HG02642 (cell line): ENCODE measurements at regions not wholly inside any gene's neighbourhood (a gene's known extent, or its start where the extent isn't known, plus 50 kb on each side); places are given as distances from the start of the nearest gene placed in this dataset.

Experiments
- ATAC-seq: cut with Tn5 transposase; IDR thresholded peaks from one replicate; pipeline ENCODE4 v1.9.1; 2021; ENCODE audit warnings: mild to moderate bottlenecking; ENCODE audit not compliant: unreplicated experiment, poor library complexity

- ATAC-seq, result no peak
Measured at GRCh38 chr14:55734731-55735130, 154.7 kb downstream of the KTN1 start.

GRCh38 chr14:55739967-55740648, 160.1 kb downstream of the KTN1 start:
- ATAC-seq, result no peak

GRCh38 chr14:55740649-55740989, 160.6 kb downstream of the KTN1 start:
- ATAC-seq, result no peak

DNA sequence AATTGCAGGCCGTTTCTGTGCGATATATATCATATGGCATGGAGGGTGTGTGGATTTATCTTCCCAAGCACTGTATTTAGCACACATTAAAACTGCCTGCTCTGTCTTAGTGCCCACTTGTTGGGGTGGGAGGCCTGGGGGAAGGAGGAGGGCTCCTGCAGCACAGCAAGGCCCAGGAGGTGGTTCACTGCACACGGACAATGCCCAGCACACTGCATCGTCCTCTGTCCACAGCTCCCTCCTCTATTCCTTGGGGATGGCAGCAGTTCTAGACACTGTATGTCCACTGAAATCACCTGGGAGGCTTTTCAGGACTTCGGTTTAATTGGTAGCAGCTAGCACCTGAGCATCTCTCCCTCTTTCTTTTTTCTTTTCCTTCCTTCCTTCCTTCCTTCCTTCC, 161.2 kb downstream of the KTN1 start:
- no peak for ATAC-seq

- ATAC-seq, result no peak
Measured at GRCh38 chr14:55743551-55743950, 163.5 kb downstream of the KTN1 start.

GRCh38 chr14:55744321-55744720, 164.3 kb downstream of the KTN1 start:
- no peak for ATAC-seq

DNA sequence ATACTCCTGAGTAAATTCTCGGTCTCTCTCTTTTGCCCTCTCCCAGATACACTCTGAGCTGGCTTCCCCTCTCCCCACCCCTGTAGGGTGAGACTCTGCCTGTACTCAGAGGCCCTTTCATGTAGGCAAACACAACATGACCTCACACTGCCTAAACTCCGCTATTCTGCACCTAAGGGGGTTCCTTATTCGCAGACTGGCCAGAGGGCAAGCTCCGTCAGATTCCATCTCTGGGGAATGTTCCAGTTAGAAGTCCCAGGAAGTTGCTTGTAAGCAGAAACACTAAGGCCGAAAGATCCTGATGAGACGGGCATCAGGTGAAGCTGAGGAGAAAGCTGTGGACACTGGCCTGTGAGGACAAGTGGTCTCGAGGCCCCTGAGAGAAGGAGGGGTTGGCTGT, 165.9 kb downstream of the KTN1 start:
- ATAC-seq, result no peak

GRCh38 chr14:55746558-55746957, 166.6 kb downstream of the KTN1 start:
- no peak for ATAC-seq

DNA sequence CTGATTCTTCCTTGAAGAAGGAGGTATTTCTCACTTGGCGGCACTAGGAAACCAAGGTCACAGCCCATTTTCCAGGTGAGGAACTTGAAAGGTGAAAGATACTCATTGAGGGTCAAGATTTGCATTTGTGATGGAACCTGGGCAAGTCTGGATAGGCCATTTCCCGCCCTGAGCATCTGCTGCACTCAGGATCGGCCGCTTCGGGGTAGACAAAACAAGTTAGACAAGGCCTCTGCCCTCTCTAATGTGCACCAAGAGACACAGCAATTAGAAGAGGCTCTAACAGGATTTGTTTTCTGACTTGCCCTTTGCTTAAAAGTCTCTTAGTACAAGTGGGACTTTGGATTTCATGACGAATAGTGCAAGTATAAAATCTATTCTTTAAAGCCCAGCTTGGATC, 167.2 kb downstream of the KTN1 start:
- ATAC-seq, result no peak

- ATAC-seq, result no peak
Measured at GRCh38 chr14:55749201-55749812, 169.3 kb downstream of the KTN1 start.

- ATAC-seq, result no peak
Measured at GRCh38 chr14:55749946-55750345, 169.9 kb downstream of the KTN1 start.

GRCh38 chr14:55752580-55753390, 172.8 kb downstream of the KTN1 start:
- no peak for ATAC-seq

- no peak for ATAC-seq
Measured at GRCh38 chr14:55754471-55754870, 174.5 kb downstream of the KTN1 start.

- no peak for ATAC-seq
Measured at GRCh38 chr14:55754871-55755270, 174.9 kb downstream of the KTN1 start.

GRCh38 chr14:55756078-55756477, 176.1 kb downstream of the KTN1 start:
- no peak for ATAC-seq

GRCh38 chr14:55756557-55756956, 176.6 kb downstream of the KTN1 start:
- ATAC-seq, result no peak

DNA sequence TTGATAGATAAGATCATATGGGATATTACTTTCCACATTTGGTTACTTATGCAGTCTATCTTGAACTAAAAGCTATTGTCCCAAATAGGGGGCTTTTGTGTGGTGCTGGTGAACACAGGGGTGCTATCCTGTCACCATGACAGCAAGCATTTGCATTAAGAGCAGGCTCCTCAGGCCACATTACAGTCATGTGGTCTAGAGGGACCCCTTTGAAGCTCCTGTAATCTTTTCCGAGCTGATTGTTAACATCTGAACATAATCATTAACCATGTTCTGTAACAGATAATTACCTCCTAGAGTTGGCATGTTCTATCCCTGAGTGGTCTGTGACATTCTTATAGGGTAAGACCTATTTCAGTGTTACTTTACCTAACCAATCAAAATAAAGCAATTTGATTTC, 178.8 kb downstream of the KTN1 start:
- ATAC-seq, result no peak

DNA sequence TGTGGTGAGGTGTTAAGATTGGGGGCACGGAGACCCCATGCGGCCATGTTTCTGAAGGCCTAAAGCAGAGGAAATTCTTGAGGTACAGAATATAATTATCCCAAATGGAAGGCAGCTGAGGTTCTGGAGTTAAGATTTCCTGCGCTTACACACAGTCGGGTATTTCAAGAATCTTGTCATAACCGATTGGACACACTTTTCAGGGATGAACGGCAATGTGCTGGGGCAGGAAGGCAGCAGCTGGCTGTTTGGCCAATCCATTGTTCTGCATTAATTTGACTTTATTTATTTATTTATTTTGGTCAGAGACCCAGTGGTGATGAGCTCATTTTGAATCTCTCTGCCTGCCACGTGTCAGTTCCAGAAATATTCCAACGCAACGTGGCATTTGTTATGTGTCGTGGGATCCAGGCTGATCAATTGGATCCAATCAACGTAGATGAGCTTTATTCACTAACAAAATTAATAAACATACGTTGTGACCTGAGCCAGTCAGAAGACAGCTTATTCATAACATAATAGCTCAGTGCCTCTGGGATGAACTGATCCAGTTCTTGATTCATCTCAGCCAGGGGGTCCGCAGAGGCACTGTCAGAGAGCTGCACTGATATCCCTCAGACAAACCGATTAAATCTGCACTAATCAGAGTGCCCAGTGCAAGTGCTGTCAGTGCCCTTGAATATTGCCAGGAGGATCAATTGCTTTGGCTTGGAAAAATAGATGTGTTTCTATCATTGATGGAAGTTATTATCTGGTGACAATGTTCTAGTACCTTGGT, 181.0 kb downstream of the KTN1 start:
- no peak for ATAC-seq

DNA sequence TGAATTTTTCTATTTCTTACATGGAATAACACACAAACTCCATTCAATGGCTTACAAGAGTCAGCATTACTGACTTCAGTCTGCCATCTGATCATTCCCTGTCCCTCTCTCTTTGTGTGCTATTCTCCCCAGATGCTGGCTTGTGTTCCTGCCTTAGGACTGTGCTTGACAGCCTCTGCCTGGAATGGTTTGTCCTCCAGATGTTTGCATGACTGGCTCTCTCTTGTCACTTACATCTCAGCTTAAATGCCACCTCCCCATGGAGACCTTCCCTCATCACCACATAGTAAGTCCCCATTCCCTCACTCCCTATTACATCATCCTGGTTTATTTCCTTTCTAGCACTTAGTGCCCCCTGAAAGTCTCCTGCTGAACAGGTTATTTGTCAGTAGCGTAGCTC, 181.6 kb downstream of the KTN1 start:
- ATAC-seq, result no peak

- ATAC-seq, result peak; percentile 81
Measured at GRCh38 chr14:55762595-55763232, 182.7 kb downstream of the KTN1 start.
